K562 (cell line): ENCODE measurements at regions not wholly inside any gene's neighbourhood (a gene's known extent, or its start where the extent isn't known, plus 50 kb on each side); places are given as distances from the start of the nearest gene placed in this dataset.

Experiments used
- ATAC-seq: fragments of 200-7000 bp; cut with Tn5 transposase; 3 replicates; pipeline ENCODE4 v1.9.1; 2020; ENCODE audit warnings: moderate library complexity
- BruUV-seq: library from RNA; stranded (reverse); fragments of 400-500 nt; replicated peaks from 2 replicates; lab custom pipeline; 2021; lab: Mats Ljungman, UMichigan
- CTCF ChIA-PET: fragments of 300-600 bp; formaldehyde crosslinking; extraction: SDS; loops from one replicate; lab custom pipeline; 2021; ENCODE audit warnings: low intra/inter-chr PET ratio; lab: Yijun Ruan, JAX
- POLR2A ChIA-PET: fragments of 300-600, 350-650 bp; sonication (Branson Sonifier 250); formaldehyde crosslinking; extraction: SDS; loops from one replicate; lab custom pipeline; 2021; ENCODE audit warnings: antibody characterized with exemption, inconsistent platforms; lab: Yijun Ruan, JAX
- DNase-seq, 4 experiments: peaks; one replicate each; pipeline versions ENCODE4 v3.0.0 to v3.0.0-alpha.2; 2011 to 2018; ENCODE audit warnings: low spot score in 3 of 4, mixed read lengths in 3 of 4; ENCODE audit errors: extremely low read depth in 1 of 4
- FAIRE-seq: peaks from 2 replicates; lab custom pipeline; 2011; peaks lifted over from hg19 to GRCh38; lab: Jason Lieb, UNC
- H2AFZ ChIP-seq: 2 replicates; pipeline ENCODE4 v1.6.0; 2011; ENCODE audit warnings: low read depth, low read length, control low read depth, inconsistent platforms
- H3K27ac ChIP-seq: fragments of 200-600 bp; 3 replicates; pipeline ENCODE4 v1.8.0; 2011; ENCODE audit warnings: low read depth, mild to moderate bottlenecking, control low read depth, inconsistent platforms, low read length, moderate library complexity, mixed read lengths; ENCODE audit errors: extremely low read depth
- H3K27me3 ChIP-seq, 2 experiments: fragments of 300-600 bp in 1 of 2; 2 replicates in 1 of 2; 3 replicates in 1 of 2; pipeline versions ENCODE4 v1.6.0 to v1.8.0; 2011; ENCODE audit warnings: inconsistent platforms in 2 of 2, low read length in 2 of 2, mild to moderate bottlenecking in 1 of 2, mixed read lengths in 1 of 2, moderate library complexity in 1 of 2; ENCODE audit not compliant: control insufficient read depth in 2 of 2, insufficient read depth in 2 of 2
- H3K36me3 ChIP-seq: fragments of 300-600 bp; 3 replicates; pipeline ENCODE4 v1.8.0; 2011; ENCODE audit warnings: mild to moderate bottlenecking, low read length, inconsistent platforms; ENCODE audit not compliant: control insufficient read depth, insufficient read depth
- H3K4me1 ChIP-seq, 2 experiments: fragments of 200-600 bp in 1 of 2; replicated peaks in 1 of 2; 2 replicates in 1 of 2; 3 replicates in 1 of 2; pipeline versions ENCODE4 v1.5.1 to v1.8.0; 2011; ENCODE audit warnings: inconsistent platforms in 2 of 2, low read length in 2 of 2, mild to moderate bottlenecking in 1 of 2, mixed read lengths in 1 of 2, moderate library complexity in 1 of 2; ENCODE audit not compliant: control insufficient read depth in 2 of 2, insufficient read depth in 2 of 2
- H3K4me2 ChIP-seq: 2 replicates; pipeline ENCODE4 v1.6.1; 2011; ENCODE audit warnings: low read length, control low read depth, inconsistent platforms, mixed read lengths; ENCODE audit not compliant: insufficient read depth
- H3K4me3 ChIP-seq: fragments of 200-600 bp; sonication (generic), shearing (Covaris generic); 2 replicates; pipeline ENCODE4 v1.5.1; 2016; ENCODE audit warnings: control low read depth, inconsistent platforms
- H3K79me2 ChIP-seq: fragments of 200-600 bp; 3 replicates; pipeline ENCODE4 v1.8.0; 2011; ENCODE audit warnings: low read length, inconsistent platforms; ENCODE audit not compliant: control insufficient read depth, insufficient read depth
- H3K9ac ChIP-seq, 2 experiments: 2 replicates each; pipeline versions ENCODE4 v1.6.0 to v1.6.1; 2011; ENCODE audit warnings: low read depth in 2 of 2, low read length in 2 of 2, control low read depth in 1 of 2, inconsistent platforms in 1 of 2, mild to moderate bottlenecking in 1 of 2, mixed read lengths in 1 of 2; ENCODE audit not compliant: insufficient read depth in 1 of 2
- H3K9me1 ChIP-seq: one replicate; pipeline ENCODE4 v1.6.0; 2011; ENCODE audit warnings: inconsistent platforms, mild to moderate bottlenecking, low read length, moderate library complexity; ENCODE audit not compliant: control insufficient read depth, insufficient read depth
- H3K9me3 ChIP-seq: replicated peaks from 2 replicates; pipeline ENCODE4 v1.5.1; 2011; ENCODE audit warnings: low read depth, low read length, inconsistent platforms; ENCODE audit not compliant: control insufficient read depth, insufficient read depth
- H4K20me1 ChIP-seq: replicated peaks from 2 replicates; pipeline ENCODE4 v1.6.1; 2011; ENCODE audit warnings: low read length, inconsistent platforms, mixed read lengths; ENCODE audit not compliant: control insufficient read depth, insufficient read depth
- PRPF4 ChIP-seq: fragments of 200-400 bp; formaldehyde crosslinking; IDR thresholded peaks from one replicate; pipeline ENCODE4 v1.6.1; 2017; ENCODE audit warnings: low read length, low read depth, mild to moderate bottlenecking; ENCODE audit not compliant: insufficient read depth, poor library complexity, severe bottlenecking
- SMARCA5 ChIP-seq: fragments of 450-650 bp; IDR thresholded peaks from 2 replicates; pipeline ENCODE4 v1.6.1; 2016
- ZEB2 ChIP-seq: fragments of 450-650 bp; IDR thresholded peaks from 2 replicates; pipeline ENCODE4 v1.6.1; 2016
- ZNF561 ChIP-seq: fragments of 450-650 bp; formaldehyde crosslinking; conservative IDR thresholded peaks from 2 replicates; pipeline ENCODE4 v1.4.0; 2020; ENCODE audit warnings: mild to moderate bottlenecking, moderate library complexity
- WGBS: fragments of 100-300 bp; shearing (Covaris generic); methylation state at CpG from one replicate; pipeline ENCODE4 v1.1.6; 2016; ENCODE audit warnings: low coverage, mixed read lengths; ENCODE audit not compliant: insufficient coverage; ENCODE audit errors: missing lambda C conversion rate; 5-methylcytosine and 5-hydroxymethylcytosine counted together
- in situ Hi-C: fragments of 300-500 bp; cut with MboI; formaldehyde crosslinking; loops from 4 replicates; pipeline ENCODE4 v1.15.0; 2018; ENCODE audit warnings: inconsistent platforms, mixed read lengths
- intact Hi-C: fragments of 100-400 bp; cut with micrococcal nuclease; formaldehyde crosslinking; loops from 2 replicates; pipeline ENCODE4 v1.14.2; 2022
- TF ChIP-seq, protein P1 (sequence below): fragments of 250-450 bp; sonication (Bioruptor Pico); IDR thresholded peaks from 2 replicates; pipeline ENCODE4 v1.5.0; 2022; ENCODE audit warnings: mild to moderate bottlenecking
- TF ChIP-seq, protein P2 (sequence below): fragments of 450-650 bp; IDR thresholded peaks from 2 replicates; pipeline ENCODE4 v1.6.1; 2016; ENCODE audit warnings: antibody characterized with exemption
- TF ChIP-seq, protein P3 (sequence below): fragments of 450-650 bp; IDR thresholded peaks from 2 replicates; pipeline ENCODE4 v1.6.1; 2017; ENCODE audit warnings: mild to moderate bottlenecking, moderate library complexity

DNA sequence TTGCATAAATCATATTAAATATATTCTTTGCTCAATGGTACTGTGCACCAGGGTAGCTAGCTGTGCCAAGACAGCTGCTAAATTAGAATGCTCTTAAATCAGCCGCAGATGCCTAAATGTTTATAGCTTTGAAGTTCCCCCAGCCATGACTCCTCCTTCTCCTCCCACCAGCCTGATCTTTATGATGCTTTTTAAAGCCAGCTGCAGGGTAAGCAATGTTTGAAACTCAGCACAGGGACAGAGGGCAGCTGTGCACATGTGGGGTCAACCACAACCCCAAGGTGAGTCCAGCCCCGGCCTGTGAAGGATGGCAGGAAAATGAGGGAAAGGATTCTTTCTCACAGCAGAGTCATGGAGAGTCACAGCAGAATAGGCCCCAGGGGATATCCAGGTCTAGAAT, 635.7 kb downstream of the UQCRFS1 start:
- Histone ChIP-seq H3K9me1 (no peaks in the 10 kb centered on the region), H3K9ac (no peak overlapping the region), H3K4me1 (peaks cover 7 to 27% of the 10 kb centered on the region in 2 experiments; a peak in 4 of 5 replicates)
- BruUV-seq: no TSS peak
- no peak for ATAC-seq
- TF ChIP-seq, protein P1, sequence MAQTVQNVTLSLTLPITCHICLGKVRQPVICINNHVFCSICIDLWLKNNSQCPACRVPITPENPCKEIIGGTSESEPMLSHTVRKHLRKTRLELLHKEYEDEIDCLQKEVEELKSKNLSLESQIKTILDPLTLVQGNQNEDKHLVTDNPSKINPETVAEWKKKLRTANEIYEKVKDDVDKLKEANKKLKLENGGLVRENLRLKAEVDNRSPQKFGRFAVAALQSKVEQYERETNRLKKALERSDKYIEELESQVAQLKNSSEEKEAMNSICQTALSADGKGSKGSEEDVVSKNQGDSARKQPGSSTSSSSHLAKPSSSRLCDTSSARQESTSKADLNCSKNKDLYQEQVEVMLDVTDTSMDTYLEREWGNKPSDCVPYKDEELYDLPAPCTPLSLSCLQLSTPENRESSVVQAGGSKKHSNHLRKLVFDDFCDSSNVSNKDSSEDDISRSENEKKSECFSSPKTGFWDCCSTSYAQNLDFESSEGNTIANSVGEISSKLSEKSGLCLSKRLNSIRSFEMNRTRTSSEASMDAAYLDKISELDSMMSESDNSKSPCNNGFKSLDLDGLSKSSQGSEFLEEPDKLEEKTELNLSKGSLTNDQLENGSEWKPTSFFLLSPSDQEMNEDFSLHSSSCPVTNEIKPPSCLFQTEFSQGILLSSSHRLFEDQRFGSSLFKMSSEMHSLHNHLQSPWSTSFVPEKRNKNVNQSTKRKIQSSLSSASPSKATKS (CRISPR knock-in tag): no peak
- TF ChIP-seq ZEB2: no peak
- TF ChIP-seq, all 486 proteins: peak for 0
- DNase-seq: no peak
- no peak overlapping the region for H3K4me2 ChIP-seq
- no peak overlapping the region for H2AFZ ChIP-seq
- 41% methylated on average over 2 of the region's 2 CpGs for WGBS
- no peaks in the 10 kb centered on the region for H4K20me1 ChIP-seq
- no peak for FAIRE-seq
- H3K9me3 ChIP-seq: no peaks in the 10 kb centered on the region
- in situ Hi-C loops (no loop called here), intact Hi-C loops (no loop called here)
- no peak overlapping the region for H3K27ac ChIP-seq
- ChIA-PET CTCF (no interaction called here), POLR2A (interaction anchor here (0.5 to 2.3 kb wide), 9 partner anchors 9 to 995 kb away, joined by 3 to 7 read pairs (median 4); no protein-coding TSS in a partner anchor)
- H3K36me3 ChIP-seq: no peaks in the 10 kb centered on the region
- H3K4me3 ChIP-seq: no peak overlapping the region
- no peaks in the 10 kb centered on the region for H3K27me3 ChIP-seq
- no peaks in the 10 kb centered on the region for H3K79me2 ChIP-seq

- no peaks in the 10 kb centered on the region for H3K79me2 ChIP-seq
- H3K27me3 ChIP-seq: no peaks in the 10 kb centered on the region
- TF ChIP-seq, protein P2, sequence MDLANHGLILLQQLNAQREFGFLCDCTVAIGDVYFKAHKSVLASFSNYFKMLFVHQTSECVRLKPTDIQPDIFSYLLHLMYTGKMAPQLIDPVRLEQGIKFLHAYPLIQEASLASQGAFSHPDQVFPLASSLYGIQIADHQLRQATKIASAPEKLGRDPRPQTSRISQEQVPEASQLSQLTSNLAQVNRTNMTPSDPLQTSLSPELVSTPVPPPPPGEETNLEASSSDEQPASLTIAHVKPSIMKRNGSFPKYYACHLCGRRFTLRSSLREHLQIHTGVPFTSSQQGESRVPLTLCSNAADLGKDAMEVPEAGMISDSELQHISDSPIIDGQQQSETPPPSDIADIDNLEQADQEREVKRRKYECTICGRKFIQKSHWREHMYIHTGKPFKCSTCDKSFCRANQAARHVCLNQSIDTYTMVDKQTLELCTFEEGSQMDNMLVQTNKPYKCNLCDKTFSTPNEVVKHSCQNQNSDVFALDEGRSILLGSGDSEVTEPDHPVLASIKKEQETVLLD: 0 out of 2 replicates have a peak, but pooled peaks have one; percentile 23
- no peak for TF ChIP-seq PRPF4
- TF ChIP-seq, protein P3, sequence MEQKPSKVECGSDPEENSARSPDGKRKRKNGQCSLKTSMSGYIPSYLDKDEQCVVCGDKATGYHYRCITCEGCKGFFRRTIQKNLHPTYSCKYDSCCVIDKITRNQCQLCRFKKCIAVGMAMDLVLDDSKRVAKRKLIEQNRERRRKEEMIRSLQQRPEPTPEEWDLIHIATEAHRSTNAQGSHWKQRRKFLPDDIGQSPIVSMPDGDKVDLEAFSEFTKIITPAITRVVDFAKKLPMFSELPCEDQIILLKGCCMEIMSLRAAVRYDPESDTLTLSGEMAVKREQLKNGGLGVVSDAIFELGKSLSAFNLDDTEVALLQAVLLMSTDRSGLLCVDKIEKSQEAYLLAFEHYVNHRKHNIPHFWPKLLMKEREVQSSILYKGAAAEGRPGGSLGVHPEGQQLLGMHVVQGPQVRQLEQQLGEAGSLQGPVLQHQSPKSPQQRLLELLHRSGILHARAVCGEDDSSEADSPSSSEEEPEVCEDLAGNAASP: no peak
- TF ChIP-seq SMARCA5: no peak
- no peak for TF ChIP-seq ZNF561 (CRISPR knock-in tag)
- H3K9me1 ChIP-seq: no peaks in the 10 kb centered on the region
- FAIRE-seq (no peak), ATAC-seq (no peak), DNase-seq (no peak)
- H3K9me3 ChIP-seq: no peaks in the 10 kb centered on the region
- H4K20me1 ChIP-seq: no peaks in the 10 kb centered on the region
- H3K27ac ChIP-seq: no peak overlapping the region
- H3K9ac ChIP-seq: no peak overlapping the region
- ChIA-PET POLR2A (no interaction called here), CTCF (no interaction called here)
- no peaks in the 10 kb centered on the region for H3K36me3 ChIP-seq
- no peak overlapping the region for H2AFZ ChIP-seq
- peaks cover 6 to 21% of the 10 kb centered on the region in 2 experiments; a peak in 4 of 5 replicates for H3K4me1 ChIP-seq
- no peak overlapping the region for H3K4me2 ChIP-seq
- in situ Hi-C loops: no loop called here
- BruUV-seq: no TSS peak
- intact Hi-C loops: no loop called here
- no peak overlapping the region for H3K4me3 ChIP-seq
Observed at GRCh38 chr19:28575816-28576215, 637.1 kb downstream of the UQCRFS1 start.
